GM12878 (cell line): ENCODE measurements at regions not wholly inside any gene's neighbourhood (a gene's known extent, or its start where the extent isn't known, plus 50 kb on each side); places are given as distances from the start of the nearest gene placed in this dataset.

ENCODE experiments used
- ATAC-seq: fragments of 200-7000 bp; cut with Tn5 transposase; 3 replicates; pipeline ENCODE4 v1.9.1; 2020; ENCODE audit warnings: mild to moderate bottlenecking, moderate library complexity
- BruUV-seq: library from RNA; stranded (reverse); fragments of 400-500 nt; replicated peaks from 2 replicates; lab custom pipeline; 2021; lab: Mats Ljungman, UMichigan
- CTCF ChIA-PET: fragments of 300-600 bp; sonication (Branson Sonifier 250); formaldehyde crosslinking; extraction: SDS; loops from one replicate; lab custom pipeline; 2021; ENCODE audit warnings: inconsistent platforms; lab: Yijun Ruan, JAX
- POLR2A ChIA-PET: fragments of 350-600 bp; formaldehyde crosslinking; extraction: SDS; loops from one replicate; lab custom pipeline; 2021; ENCODE audit warnings: inconsistent platforms; lab: Charles Lee
- RAD21 ChIA-PET: fragments of 300-600 bp; sonication (Branson Sonifier 250); formaldehyde crosslinking; loops from one replicate; lab custom pipeline; 2023; ENCODE audit warnings: antibody characterized with exemption; ENCODE audit not compliant: unreplicated experiment; lab: Charles Lee
- SMC1A ChIA-PET: fragments of 300-600 bp; sonication (Branson Sonifier 250); formaldehyde crosslinking; loops from one replicate; lab custom pipeline; 2023; ENCODE audit not compliant: unreplicated experiment, uncharacterized antibody; lab: Charles Lee
- DNase-seq: peaks from one replicate; pipeline ENCODE4 v3.0.0-alpha.2; 2011; ENCODE audit warnings: low read depth, low spot score
- FAIRE-seq: peaks from 3 replicates; lab custom pipeline; 2011; peaks lifted over from hg19 to GRCh38; lab: Jason Lieb, UNC
- H2AFZ ChIP-seq: 2 replicates; pipeline ENCODE4 v1.6.0; 2011; ENCODE audit warnings: low read depth, low read length, control low read depth; ENCODE audit not compliant: control insufficient read depth
- H3K27ac ChIP-seq: 2 replicates; pipeline ENCODE4 v1.5.1; 2011; ENCODE audit warnings: control low read depth; ENCODE audit not compliant: control insufficient read depth, insufficient read depth
- H3K27me3 ChIP-seq, 2 experiments: replicated peaks in 1 of 2; 2 replicates each; pipeline versions ENCODE4 v1.6.0 to v1.6.1; 2011; ENCODE audit warnings: low read length in 1 of 2; ENCODE audit not compliant: control insufficient read depth in 2 of 2, insufficient read depth in 2 of 2
- H3K36me3 ChIP-seq, 2 experiments: 2 replicates each; pipeline ENCODE4 v1.5.1; 2011; ENCODE audit warnings: low read length in 1 of 2; ENCODE audit not compliant: control insufficient read depth in 2 of 2, insufficient read depth in 2 of 2
- H3K4me1 ChIP-seq: 2 replicates; pipeline ENCODE4 v1.6.1; 2011; ENCODE audit warnings: mild to moderate bottlenecking, low read length, moderate library complexity, mixed read lengths; ENCODE audit not compliant: control insufficient read depth, insufficient read depth
- H3K4me2 ChIP-seq: 2 replicates; pipeline ENCODE4 v1.6.0; 2011; ENCODE audit warnings: control low read depth; ENCODE audit not compliant: control insufficient read depth, insufficient read depth
- H3K4me3 ChIP-seq: fragments of 200-600 bp; sonication (generic); 2 replicates; pipeline ENCODE4 v1.5.1; 2016
- H3K79me2 ChIP-seq: 2 replicates; pipeline ENCODE4 v1.6.0; 2011; ENCODE audit warnings: low read length; ENCODE audit not compliant: control insufficient read depth, insufficient read depth
- H3K9ac ChIP-seq: 2 replicates; pipeline ENCODE4 v1.8.0; 2011; ENCODE audit warnings: low read length, control low read depth, mixed read lengths; ENCODE audit not compliant: control insufficient read depth, insufficient read depth
- H3K9me3 ChIP-seq: replicated peaks from 3 replicates; pipeline ENCODE4 v1.5.1; 2011; ENCODE audit warnings: mild to moderate bottlenecking, low read length; ENCODE audit not compliant: control insufficient read depth, insufficient read depth
- H4K20me1 ChIP-seq: 2 replicates; pipeline ENCODE4 v1.6.0; 2011; ENCODE audit not compliant: control insufficient read depth, insufficient read depth
- BRCA1 ChIP-seq: IDR thresholded peaks from 2 replicates; pipeline ENCODE4 v1.6.1; 2011; ENCODE audit warnings: low read depth, low read length, improper control_type of control experiment
- CREB1 ChIP-seq: IDR thresholded peaks from 2 replicates; pipeline ENCODE4 v1.6.1; 2012; ENCODE audit warnings: low read depth, mild to moderate bottlenecking, inconsistent platforms
- FOS ChIP-seq: IDR thresholded peaks from 3 replicates; pipeline ENCODE4 v1.6.1; 2011; ENCODE audit warnings: borderline replicate concordance; ENCODE audit not compliant: insufficient read length; ENCODE audit errors: extremely low read depth
- IRF5 ChIP-seq: fragments of 450-650 bp; IDR thresholded peaks from 2 replicates; pipeline ENCODE4 v1.6.1; 2017; ENCODE audit warnings: borderline replicate concordance
- NBN ChIP-seq: fragments of 450-650 bp; IDR thresholded peaks from 2 replicates; pipeline ENCODE4 v1.6.1; 2016
- RELA ChIP-seq: fragments of 450-650 bp; IDR thresholded peaks from 2 replicates; pipeline ENCODE4 v1.8.0; 2014; ENCODE audit warnings: borderline replicate concordance; ENCODE audit not compliant: partially characterized antibody
- TCF3 ChIP-seq: IDR thresholded peaks from 2 replicates; pipeline ENCODE4 v1.6.1; 2012; ENCODE audit warnings: low read depth, mild to moderate bottlenecking, low read length, borderline replicate concordance; ENCODE audit not compliant: insufficient read depth
- YY1 ChIP-seq: IDR thresholded peaks from 2 replicates; pipeline ENCODE4 v1.6.1; 2011; ENCODE audit warnings: low read depth, mild to moderate bottlenecking, low read length
- ZNF274 ChIP-seq: IDR thresholded peaks from one replicate; pipeline ENCODE4 v1.8.0; 2011; ENCODE audit not compliant: insufficient read length, insufficient read depth
- WGBS: methylation state at CpG from one replicate; pipeline ENCODE4 v1.1.6; 2016; ENCODE audit warnings: low lambda C conversion rate; ENCODE audit not compliant: insufficient replicate concordance, insufficient coverage; ENCODE audit errors: missing lambda C conversion rate; 5-methylcytosine and 5-hydroxymethylcytosine counted together
- in situ Hi-C: fragments of 300-500 bp; cut with MboI; formaldehyde crosslinking; loops from 9 replicates; pipeline ENCODE4 v1.14.3; 2018; ENCODE audit warnings: mixed read lengths
- intact Hi-C: fragments of 100-400 bp; cut with micrococcal nuclease; formaldehyde crosslinking; loops from one replicate; pipeline ENCODE4 v1.14.2; 2022; ENCODE audit not compliant: unreplicated experiment
- TF ChIP-seq, protein P1 (sequence below), 3 experiments: IDR thresholded peaks in 2 of 3; conservative IDR thresholded peaks in 1 of 3; 2 replicates each; pipeline ENCODE4 v1.5.1; 2011; ENCODE audit warnings: low read depth in 3 of 3, low read length in 3 of 3, mild to moderate bottlenecking in 3 of 3, control low read depth in 2 of 3, moderate library complexity in 2 of 3, inconsistent platforms in 1 of 3, mixed read lengths in 1 of 3; ENCODE audit not compliant: control insufficient read depth in 2 of 3, insufficient read depth in 1 of 3; ENCODE audit errors: extremely low read depth in 1 of 3
- TF ChIP-seq, protein P2 (sequence below): fragments of 450-650 bp; formaldehyde crosslinking; IDR thresholded peaks from 2 replicates; pipeline ENCODE4 v1.5.0; 2022; ENCODE audit warnings: mild to moderate bottlenecking, missing genetic modification characterization

- BruUV-seq: no TSS peak
- intact Hi-C loops: no loop called here
- Histone ChIP-seq H3K4me2 (no peak overlapping the region), H3K36me3 (no peaks in the 10 kb centered on the region), H3K4me1 (no peaks in the 10 kb centered on the region), H3K27me3 (no peaks in the 10 kb centered on the region), H3K4me3 (no peak overlapping the region), H3K27ac (no peak overlapping the region), H3K9ac (no peak overlapping the region), H3K79me2 (no peaks in the 10 kb centered on the region), H2AFZ (no peak overlapping the region), H4K20me1 (no peaks in the 10 kb centered on the region), H3K9me3 (no peaks in the 10 kb centered on the region)
- ATAC-seq (no peak; the same call in 2 of the 3 replicates), FAIRE-seq (no peak), DNase-seq (no peak)
- in situ Hi-C loops: no loop called here
- RAD21 ChIA-PET: no interaction called here
- CTCF ChIA-PET: interaction anchor here (1.1 kb wide), 1 partner anchor 92 kb away, joined by 3 read pairs; no protein-coding TSS in a partner anchor
- 34% methylated on average over 4 of the region's 4 CpGs for WGBS
- no peak for TF ChIP-seq TCF3
- TF ChIP-seq, protein P1, sequence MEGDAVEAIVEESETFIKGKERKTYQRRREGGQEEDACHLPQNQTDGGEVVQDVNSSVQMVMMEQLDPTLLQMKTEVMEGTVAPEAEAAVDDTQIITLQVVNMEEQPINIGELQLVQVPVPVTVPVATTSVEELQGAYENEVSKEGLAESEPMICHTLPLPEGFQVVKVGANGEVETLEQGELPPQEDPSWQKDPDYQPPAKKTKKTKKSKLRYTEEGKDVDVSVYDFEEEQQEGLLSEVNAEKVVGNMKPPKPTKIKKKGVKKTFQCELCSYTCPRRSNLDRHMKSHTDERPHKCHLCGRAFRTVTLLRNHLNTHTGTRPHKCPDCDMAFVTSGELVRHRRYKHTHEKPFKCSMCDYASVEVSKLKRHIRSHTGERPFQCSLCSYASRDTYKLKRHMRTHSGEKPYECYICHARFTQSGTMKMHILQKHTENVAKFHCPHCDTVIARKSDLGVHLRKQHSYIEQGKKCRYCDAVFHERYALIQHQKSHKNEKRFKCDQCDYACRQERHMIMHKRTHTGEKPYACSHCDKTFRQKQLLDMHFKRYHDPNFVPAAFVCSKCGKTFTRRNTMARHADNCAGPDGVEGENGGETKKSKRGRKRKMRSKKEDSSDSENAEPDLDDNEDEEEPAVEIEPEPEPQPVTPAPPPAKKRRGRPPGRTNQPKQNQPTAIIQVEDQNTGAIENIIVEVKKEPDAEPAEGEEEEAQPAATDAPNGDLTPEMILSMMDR (IDR thresholded peaks at IDR 0.05 in 2 of 3, conservative IDR thresholded peaks at IDR 0.05 in 1 of 3; ENCODE audit: control insufficient read depth in 2 of 3, extremely low read depth in 1 of 3, insufficient read depth in 1 of 3, low read depth in 3 of 3, low read length in 3 of 3): 0 out of 6 replicates have a peak, but pooled peaks of 1 of the 3 experiments have one; percentile 2
- TF ChIP-seq ZNF274: no peak
- SMC1A ChIA-PET: interaction anchor here (0.7 kb wide), 1 partner anchor 89 kb away, joined by 3 read pairs; no protein-coding TSS in a partner anchor
- POLR2A ChIA-PET: no interaction called here
Measured at GRCh38 chr10:86592413-86592812, 61.9 kb upstream of the OPN4 start.

DNA sequence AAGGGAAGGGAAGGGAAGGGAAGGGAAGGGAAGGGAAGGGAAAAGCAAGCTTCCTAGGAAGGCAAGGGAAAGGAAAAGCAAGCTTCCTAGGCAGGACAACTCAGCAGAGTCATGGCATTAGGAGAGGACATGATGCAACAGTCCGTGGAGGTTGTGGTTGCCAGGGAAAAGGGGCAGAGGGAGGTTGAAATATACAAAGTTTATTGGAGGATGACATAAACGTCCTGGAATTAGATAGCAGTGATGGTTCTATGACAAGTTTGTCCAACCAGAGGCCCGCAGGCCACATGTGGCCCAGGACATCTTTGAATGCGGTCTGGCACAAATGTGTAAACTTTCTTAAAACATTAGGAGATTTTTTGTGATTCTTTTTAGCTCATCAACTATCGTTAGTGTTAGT, 59.8 kb upstream of the OPN4 start:
- DNase-seq (no peak), ATAC-seq (no peak), FAIRE-seq (no peak)
- H3K36me3 ChIP-seq: no peaks in the 10 kb centered on the region
- H3K4me1 ChIP-seq: no peaks in the 10 kb centered on the region
- intact Hi-C loops: no loop called here
- no peaks in the 10 kb centered on the region for H3K27me3 ChIP-seq
- H3K9ac ChIP-seq: no peak overlapping the region
- no peak overlapping the region for H3K4me3 ChIP-seq
- BruUV-seq: no TSS peak
- in situ Hi-C loops: no loop called here
- no peaks in the 10 kb centered on the region for H3K79me2 ChIP-seq
- RAD21 ChIA-PET: no interaction called here
- CTCF ChIA-PET: interaction anchor here (3.8 kb wide), 1 partner anchor 8 kb away, joined by 16 read pairs; no protein-coding TSS in a partner anchor
- no peak overlapping the region for H3K4me2 ChIP-seq
- POLR2A ChIA-PET: no interaction called here
- no peaks in the 10 kb centered on the region for H4K20me1 ChIP-seq
- H2AFZ ChIP-seq: no peak overlapping the region
- H3K27ac ChIP-seq: no peak overlapping the region
- no peaks in the 10 kb centered on the region for H3K9me3 ChIP-seq
- 15% methylated on average over 5 of the region's 5 CpGs for WGBS
- SMC1A ChIA-PET: interaction anchor here (0.7 kb wide), 1 partner anchor 462 kb away, joined by 3 read pairs; no protein-coding TSS in a partner anchor
- TF ChIP-seq ZNF274: no peak
- TF ChIP-seq BRCA1: no peak
- TF ChIP-seq RELA: no peak
- TF ChIP-seq CREB1: no peak
- TF ChIP-seq, protein P2, sequence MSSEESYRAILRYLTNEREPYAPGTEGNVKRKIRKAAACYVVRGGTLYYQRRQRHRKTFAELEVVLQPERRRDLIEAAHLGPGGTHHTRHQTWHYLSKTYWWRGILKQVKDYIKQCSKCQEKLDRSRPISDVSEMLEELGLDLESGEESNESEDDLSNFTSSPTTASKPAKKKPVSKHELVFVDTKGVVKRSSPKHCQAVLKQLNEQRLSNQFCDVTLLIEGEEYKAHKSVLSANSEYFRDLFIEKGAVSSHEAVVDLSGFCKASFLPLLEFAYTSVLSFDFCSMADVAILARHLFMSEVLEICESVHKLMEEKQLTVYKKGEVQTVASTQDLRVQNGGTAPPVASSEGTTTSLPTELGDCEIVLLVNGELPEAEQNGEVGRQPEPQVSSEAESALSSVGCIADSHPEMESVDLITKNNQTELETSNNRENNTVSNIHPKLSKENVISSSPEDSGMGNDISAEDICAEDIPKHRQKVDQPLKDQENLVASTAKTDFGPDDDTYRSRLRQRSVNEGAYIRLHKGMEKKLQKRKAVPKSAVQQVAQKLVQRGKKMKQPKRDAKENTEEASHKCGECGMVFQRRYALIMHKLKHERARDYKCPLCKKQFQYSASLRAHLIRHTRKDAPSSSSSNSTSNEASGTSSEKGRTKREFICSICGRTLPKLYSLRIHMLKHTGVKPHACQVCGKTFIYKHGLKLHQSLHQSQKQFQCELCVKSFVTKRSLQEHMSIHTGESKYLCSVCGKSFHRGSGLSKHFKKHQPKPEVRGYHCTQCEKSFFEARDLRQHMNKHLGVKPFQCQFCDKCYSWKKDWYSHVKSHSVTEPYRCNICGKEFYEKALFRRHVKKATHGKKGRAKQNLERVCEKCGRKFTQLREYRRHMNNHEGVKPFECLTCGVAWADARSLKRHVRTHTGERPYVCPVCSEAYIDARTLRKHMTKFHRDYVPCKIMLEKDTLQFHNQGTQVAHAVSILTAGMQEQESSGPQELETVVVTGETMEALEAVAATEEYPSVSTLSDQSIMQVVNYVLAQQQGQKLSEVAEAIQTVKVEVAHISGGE (CRISPR knock-in tag): no peak
- no peak for TF ChIP-seq IRF5
- TF ChIP-seq YY1: no peak
- no peak for TF ChIP-seq NBN
- no peak for TF ChIP-seq FOS
